ENCODE measurements at regions not wholly inside any gene's neighbourhood (a gene's known extent, or its start where the extent isn't known, plus 50 kb on each side); places are given as distances from the start of the nearest gene placed in this dataset.

DNA sequence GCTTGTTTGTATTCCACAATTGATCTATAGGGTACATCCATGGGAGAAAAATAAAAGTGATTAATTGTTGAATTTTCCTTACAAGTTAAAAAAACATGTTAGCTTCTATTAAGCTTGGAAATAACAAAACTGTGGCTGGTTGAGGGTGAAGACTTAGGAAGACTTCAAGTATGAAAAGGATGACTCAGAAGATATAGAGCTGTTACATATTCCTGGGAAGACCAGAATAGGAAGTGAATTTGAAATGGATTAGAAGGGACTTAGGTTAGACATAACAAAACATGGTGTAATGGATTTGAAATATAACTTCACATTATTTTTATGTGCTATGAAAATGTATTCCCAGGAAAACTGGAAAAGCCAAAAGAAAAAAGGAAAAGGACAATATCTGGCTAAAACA, 732.2 kb downstream of the HDGFL1 start:
- H3K27ac ChIP-seq: no peak overlapping the region
- TF ChIP-seq, protein P1, sequence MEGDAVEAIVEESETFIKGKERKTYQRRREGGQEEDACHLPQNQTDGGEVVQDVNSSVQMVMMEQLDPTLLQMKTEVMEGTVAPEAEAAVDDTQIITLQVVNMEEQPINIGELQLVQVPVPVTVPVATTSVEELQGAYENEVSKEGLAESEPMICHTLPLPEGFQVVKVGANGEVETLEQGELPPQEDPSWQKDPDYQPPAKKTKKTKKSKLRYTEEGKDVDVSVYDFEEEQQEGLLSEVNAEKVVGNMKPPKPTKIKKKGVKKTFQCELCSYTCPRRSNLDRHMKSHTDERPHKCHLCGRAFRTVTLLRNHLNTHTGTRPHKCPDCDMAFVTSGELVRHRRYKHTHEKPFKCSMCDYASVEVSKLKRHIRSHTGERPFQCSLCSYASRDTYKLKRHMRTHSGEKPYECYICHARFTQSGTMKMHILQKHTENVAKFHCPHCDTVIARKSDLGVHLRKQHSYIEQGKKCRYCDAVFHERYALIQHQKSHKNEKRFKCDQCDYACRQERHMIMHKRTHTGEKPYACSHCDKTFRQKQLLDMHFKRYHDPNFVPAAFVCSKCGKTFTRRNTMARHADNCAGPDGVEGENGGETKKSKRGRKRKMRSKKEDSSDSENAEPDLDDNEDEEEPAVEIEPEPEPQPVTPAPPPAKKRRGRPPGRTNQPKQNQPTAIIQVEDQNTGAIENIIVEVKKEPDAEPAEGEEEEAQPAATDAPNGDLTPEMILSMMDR (IDR thresholded peaks at IDR 0.05): no peak
- no peak overlapping the region for H3K4me3 ChIP-seq
- DNase-seq (ENCODE audit: low spot score): no peak

DNA sequence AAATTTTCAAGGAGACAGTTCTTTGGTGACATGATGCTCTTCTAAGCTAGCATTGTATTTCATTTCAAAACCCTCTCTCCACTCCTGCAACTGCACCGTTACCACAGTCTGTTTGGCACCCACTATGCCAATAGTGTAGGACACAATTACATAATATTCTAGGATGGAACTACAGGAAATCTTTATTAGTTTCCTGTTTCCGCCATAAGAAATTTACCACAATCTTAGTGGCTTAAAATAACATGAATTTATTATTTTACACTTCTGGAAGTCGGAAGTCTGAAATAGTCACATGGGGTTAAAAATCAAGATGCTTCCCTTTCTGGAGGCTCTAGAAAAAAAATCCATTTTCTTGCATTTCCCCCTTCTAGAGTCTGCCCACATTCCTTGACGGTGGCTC, 733.1 kb downstream of the HDGFL1 start:
- no peak overlapping the region for H3K4me3 ChIP-seq
- TF ChIP-seq, protein P1 (IDR thresholded peaks at IDR 0.05): no peak
- H3K27ac ChIP-seq: no peak overlapping the region
- no peak for DNase-seq (ENCODE audit: low spot score)

DNA sequence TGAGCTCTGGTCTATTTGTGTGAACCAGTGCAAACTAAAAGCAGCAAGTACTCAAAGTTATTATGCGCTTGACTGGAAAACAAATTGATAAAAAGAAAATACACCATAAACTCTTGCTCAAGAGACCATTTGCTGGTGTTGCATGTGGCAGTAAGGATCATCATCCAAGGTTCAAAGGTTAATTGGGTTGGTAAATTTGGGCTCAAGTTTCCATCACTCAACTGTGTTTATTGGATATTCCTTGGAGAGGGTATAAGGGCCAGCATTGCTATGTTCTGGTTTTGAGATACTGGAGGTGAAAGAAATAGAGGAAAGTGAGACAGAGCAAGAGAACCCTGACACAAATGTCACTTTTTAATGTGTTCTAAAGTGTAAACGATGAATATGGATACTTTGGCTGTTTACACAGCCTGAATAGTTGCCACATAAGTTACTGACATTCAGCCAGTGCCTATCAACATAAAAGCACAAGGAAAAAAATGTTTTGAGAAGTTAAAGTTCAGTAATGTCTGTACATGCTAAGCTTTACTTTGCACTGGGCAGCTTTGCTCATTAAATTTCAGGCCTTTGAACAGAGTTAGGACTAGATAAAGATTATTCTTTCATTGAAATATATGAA, 736.1 kb downstream of the HDGFL1 start:
- no peak for DNase-seq (ENCODE audit: low spot score)
- no peak overlapping the region for H3K4me3 ChIP-seq
- TF ChIP-seq, protein P1 (IDR thresholded peaks at IDR 0.05): no peak
- no peak overlapping the region for H3K27ac ChIP-seq

DNA sequence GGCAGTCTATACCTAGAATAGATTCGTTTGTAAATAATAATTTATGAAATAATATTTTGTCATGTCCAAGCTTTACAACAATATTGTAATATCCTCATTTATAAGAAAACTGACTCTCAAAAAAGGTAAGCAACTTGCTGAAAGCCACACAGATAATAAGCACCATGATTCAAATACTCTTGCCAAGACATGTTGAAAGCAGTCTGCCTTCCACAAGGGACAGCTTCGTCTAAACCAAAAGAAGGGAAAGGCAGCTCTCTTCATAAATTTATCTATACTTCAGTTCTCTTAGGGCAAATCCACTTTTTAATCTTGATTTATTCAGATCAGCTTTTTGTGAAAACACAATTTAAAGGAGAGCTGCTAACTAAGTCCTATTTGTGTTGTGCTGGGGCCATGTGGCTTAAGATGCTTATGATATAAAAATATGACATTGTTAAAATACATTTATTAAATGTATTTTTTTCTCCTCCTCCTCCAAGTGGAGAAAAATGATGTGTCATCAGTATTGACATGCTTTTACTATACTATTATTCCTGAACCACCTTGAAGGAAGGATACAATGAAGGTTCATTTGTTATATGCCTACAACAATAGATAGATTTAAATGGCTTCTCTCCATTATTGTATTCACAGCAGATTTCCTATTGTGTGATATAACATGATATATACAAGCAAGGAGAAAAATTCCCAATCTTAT, 737.0 kb downstream of the HDGFL1 start:
- Histone ChIP-seq H3K4me3 (no peak overlapping the region), H3K27ac (no peak overlapping the region)
- TF ChIP-seq, protein P1 (IDR thresholded peaks at IDR 0.05): no peak
- no peak for DNase-seq (ENCODE audit: low spot score)

DNA sequence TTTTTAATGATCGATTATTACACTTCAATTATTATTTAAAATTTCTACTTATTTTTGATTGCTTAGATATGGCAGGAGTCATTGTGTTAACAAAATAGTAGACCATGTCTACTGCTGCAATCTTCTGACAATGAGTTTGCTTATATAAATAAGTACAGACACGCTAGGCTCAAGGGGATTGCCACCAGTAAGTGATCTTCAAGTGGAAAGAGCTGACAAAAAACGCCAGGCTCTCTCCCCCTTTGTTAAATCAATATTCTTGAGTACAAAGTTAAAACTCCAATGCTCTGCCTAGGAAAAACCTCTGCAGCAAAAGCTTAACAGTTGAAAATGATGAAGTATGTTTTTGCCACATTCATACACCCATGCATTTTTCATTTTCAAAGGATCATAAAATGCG, 738.1 kb downstream of the HDGFL1 start:
- H3K4me3 ChIP-seq: no peak overlapping the region
- H3K27ac ChIP-seq: no peak overlapping the region
- TF ChIP-seq, protein P1 (IDR thresholded peaks at IDR 0.05): no peak
- no peak for DNase-seq (ENCODE audit: low spot score)

DNA sequence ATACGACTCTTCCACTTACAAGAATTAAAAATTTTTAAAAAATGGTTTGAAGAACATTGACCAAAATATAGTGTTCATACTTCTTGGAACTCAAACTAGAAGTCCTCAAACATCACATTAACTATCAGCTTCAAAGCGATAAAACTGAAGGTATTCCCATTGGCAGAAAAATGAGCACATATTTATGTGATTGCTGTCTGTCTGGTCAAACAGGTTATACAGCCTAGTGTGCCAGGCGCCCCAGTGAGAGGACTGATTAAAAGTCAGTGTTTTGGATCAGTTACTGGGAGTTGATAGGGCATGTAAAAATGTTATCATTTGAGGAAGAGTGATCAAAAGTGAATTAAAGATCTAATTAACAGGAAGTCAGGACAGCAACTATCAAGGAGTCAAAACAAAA, 738.8 kb downstream of the HDGFL1 start:
- DNase-seq (ENCODE audit: low spot score): no peak
- no peak overlapping the region for H3K4me3 ChIP-seq
- no peak overlapping the region for H3K27ac ChIP-seq
- TF ChIP-seq, protein P1 (IDR thresholded peaks at IDR 0.05): no peak

DNA sequence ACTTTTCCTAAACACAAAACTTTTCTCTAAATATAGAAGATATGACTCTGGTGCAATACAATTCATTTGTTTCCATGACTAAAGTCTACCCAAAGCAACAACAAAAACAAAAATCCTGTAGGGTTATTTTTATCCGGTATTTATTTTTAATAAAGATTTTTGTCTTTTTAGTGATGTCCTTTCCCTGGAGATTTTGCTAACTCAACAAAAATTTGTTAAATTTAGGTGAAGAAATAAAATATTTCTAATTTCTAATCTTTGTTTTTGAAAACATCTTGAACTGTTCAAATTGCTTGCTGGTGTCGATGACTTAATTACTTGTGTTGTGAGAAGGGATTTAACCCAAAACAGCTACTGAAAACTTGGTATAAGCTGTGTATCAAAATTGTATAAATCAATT, 741.8 kb downstream of the HDGFL1 start:
- H3K4me3 ChIP-seq: no peak overlapping the region
- TF ChIP-seq, protein P1 (IDR thresholded peaks at IDR 0.05): no peak
- no peak overlapping the region for H3K27ac ChIP-seq
- DNase-seq (ENCODE audit: low spot score): no peak

Measured in coronary artery (tissue), 2 donors.